WTC11 (cell line): ENCODE measurements at regions not wholly inside any gene's neighbourhood (a gene's known extent, or its start where the extent isn't known, plus 50 kb on each side); places are given as distances from the start of the nearest gene placed in this dataset.

Source experiments
- ATAC-seq: fragments of 200-7000 bp; cut with Tn5 transposase; 2 replicates; pipeline ENCODE4 v1.10.0; 2021; ENCODE audit warnings: mild to moderate bottlenecking, moderate library complexity
- CTCF ChIA-PET: fragments of 300-600 bp; sonication (Branson Sonifier 250); formaldehyde crosslinking; loops from one replicate; lab custom pipeline; 2021; ENCODE audit warnings: antibody characterized with exemption; lab: Charles Lee
- POLR2A ChIA-PET: fragments of 350-600 bp; sonication (Branson Sonifier 250); formaldehyde crosslinking; loops from one replicate; lab custom pipeline; 2021; ENCODE audit warnings: antibody characterized with exemption; lab: Charles Lee
- DNase-seq: peaks from one replicate; pipeline ENCODE4 v3.0.0; 2021; ENCODE audit warnings: low spot score
- H3K27ac Mint-ChIP-seq: 2 replicates; pipeline ENCODE4 v1.8.0; 2021; ENCODE audit warnings: mixed read lengths
- H3K27me3 Mint-ChIP-seq: 2 replicates; pipeline ENCODE4 v1.8.0; 2021; ENCODE audit warnings: low read depth, mild to moderate bottlenecking, moderate library complexity, mixed read lengths
- H3K36me3 Mint-ChIP-seq: 2 replicates; pipeline ENCODE4 v1.8.0; 2021; ENCODE audit warnings: mixed read lengths
- H3K4me1 Mint-ChIP-seq: 2 replicates; pipeline ENCODE4 v1.8.0; 2022; ENCODE audit warnings: mixed read lengths
- H3K4me3 Mint-ChIP-seq: 2 replicates; pipeline ENCODE4 v1.8.0; 2021; ENCODE audit warnings: mild to moderate bottlenecking, moderate library complexity, mixed read lengths
- H3K9me3 Mint-ChIP-seq: 2 replicates; pipeline ENCODE4 v1.8.0; 2021; ENCODE audit warnings: mixed read lengths
- CREB1 ChIP-seq: sonication (generic); formaldehyde crosslinking; IDR thresholded peaks from 2 replicates; pipeline ENCODE4 v1.8.0; 2023; ENCODE audit warnings: mild to moderate bottlenecking, missing genetic modification reagents
- E2F1 ChIP-seq: sonication (generic); formaldehyde crosslinking; IDR thresholded peaks from 2 replicates; pipeline ENCODE4 v1.8.0; 2022; ENCODE audit warnings: mild to moderate bottlenecking, missing genetic modification reagents
- ELF4 ChIP-seq: sonication (generic); formaldehyde crosslinking; IDR thresholded peaks from 2 replicates; pipeline ENCODE4 v1.8.1; 2022; ENCODE audit warnings: low read depth, mild to moderate bottlenecking, moderate library complexity, missing genetic modification reagents
- EMX1 ChIP-seq: fragments of 250-450 bp; sonication (Bioruptor Pico); IDR thresholded peaks from 2 replicates; pipeline ENCODE4 v1.8.0; 2021; ENCODE audit warnings: mild to moderate bottlenecking
- ERG ChIP-seq: fragments of 250-450 bp; sonication (Bioruptor Pico); IDR thresholded peaks from 2 replicates; pipeline ENCODE4 v1.8.0; 2021; ENCODE audit warnings: mild to moderate bottlenecking
- ESRRA ChIP-seq: sonication (generic); formaldehyde crosslinking; IDR thresholded peaks from 2 replicates; pipeline ENCODE4 v1.8.1; 2022; ENCODE audit warnings: mild to moderate bottlenecking, missing genetic modification reagents, borderline replicate concordance
- ETV6 ChIP-seq: sonication (generic); formaldehyde crosslinking; IDR thresholded peaks from 2 replicates; pipeline ENCODE4 v1.8.1; 2022; ENCODE audit warnings: mild to moderate bottlenecking, missing genetic modification reagents
- FOXP1 ChIP-seq: sonication (generic); formaldehyde crosslinking; IDR thresholded peaks from 2 replicates; pipeline ENCODE4 v1.8.0; 2022; ENCODE audit warnings: missing genetic modification reagents, mild to moderate bottlenecking, moderate library complexity, borderline replicate concordance
- IRF2 ChIP-seq: sonication (generic); formaldehyde crosslinking; IDR thresholded peaks from 2 replicates; pipeline ENCODE4 v1.8.0; 2022; ENCODE audit warnings: low read depth, missing genetic modification reagents, borderline replicate concordance
- MLX ChIP-seq: sonication (generic); formaldehyde crosslinking; IDR thresholded peaks from 2 replicates; pipeline ENCODE4 v1.8.1; 2023; ENCODE audit warnings: mild to moderate bottlenecking, missing genetic modification reagents, moderate library complexity
- NFATC4 ChIP-seq: fragments of 250-450 bp; sonication (Bioruptor Pico); IDR thresholded peaks from 2 replicates; pipeline ENCODE4 v1.9.0; 2021; ENCODE audit warnings: mild to moderate bottlenecking
- NFYB ChIP-seq: sonication (generic); formaldehyde crosslinking; conservative IDR thresholded peaks from 2 replicates; pipeline ENCODE4 v1.8.0; 2022; ENCODE audit warnings: low read depth, missing genetic modification reagents
- OVOL2 ChIP-seq: fragments of 250-450 bp; sonication (Bioruptor Pico); IDR thresholded peaks from 2 replicates; pipeline ENCODE4 v1.9.0; 2021; ENCODE audit warnings: mild to moderate bottlenecking, borderline replicate concordance
- TEAD4 ChIP-seq: sonication (generic); formaldehyde crosslinking; IDR thresholded peaks from 2 replicates; pipeline ENCODE4 v1.8.0; 2022; ENCODE audit warnings: mild to moderate bottlenecking, missing genetic modification reagents
- ZBTB21 ChIP-seq: sonication (generic); formaldehyde crosslinking; IDR thresholded peaks from 2 replicates; pipeline ENCODE4 v1.8.1; 2023; ENCODE audit warnings: mild to moderate bottlenecking, missing genetic modification reagents, borderline replicate concordance
- ZMAT4 ChIP-seq: fragments of 250-450 bp; sonication (Bioruptor Pico); IDR thresholded peaks from 2 replicates; pipeline ENCODE4 v1.9.0; 2021; ENCODE audit warnings: mild to moderate bottlenecking
- ZNF219 ChIP-seq: sonication (generic); formaldehyde crosslinking; IDR thresholded peaks from 2 replicates; pipeline ENCODE4 v1.8.0; 2023; ENCODE audit warnings: missing genetic modification reagents, mild to moderate bottlenecking, borderline replicate concordance
- ZNF532 ChIP-seq: fragments of 250-450 bp; sonication (Bioruptor Pico); IDR thresholded peaks from 2 replicates; pipeline ENCODE4 v1.9.0; 2021; ENCODE audit warnings: mild to moderate bottlenecking, borderline replicate concordance
- TF ChIP-seq, protein P1 (sequence below): sonication (generic); formaldehyde crosslinking; conservative IDR thresholded peaks from 2 replicates; pipeline ENCODE4 v1.8.1; 2022; ENCODE audit warnings: mild to moderate bottlenecking, missing genetic modification reagents
- TF ChIP-seq, protein P2 (sequence below): sonication (generic); formaldehyde crosslinking; IDR thresholded peaks from 2 replicates; pipeline ENCODE4 v1.8.1; 2022; ENCODE audit warnings: low read depth, mild to moderate bottlenecking, moderate library complexity, missing genetic modification reagents, borderline replicate concordance
- TF ChIP-seq, protein P3 (sequence below): sonication (generic); formaldehyde crosslinking; IDR thresholded peaks from 2 replicates; pipeline ENCODE4 v1.8.1; 2023; ENCODE audit warnings: mild to moderate bottlenecking, missing genetic modification reagents
- TF ChIP-seq, protein P4 (sequence below): sonication (generic); formaldehyde crosslinking; IDR thresholded peaks from 2 replicates; pipeline ENCODE4 v1.8.1; 2022; ENCODE audit warnings: low read depth, missing genetic modification reagents, borderline replicate concordance

DNA sequence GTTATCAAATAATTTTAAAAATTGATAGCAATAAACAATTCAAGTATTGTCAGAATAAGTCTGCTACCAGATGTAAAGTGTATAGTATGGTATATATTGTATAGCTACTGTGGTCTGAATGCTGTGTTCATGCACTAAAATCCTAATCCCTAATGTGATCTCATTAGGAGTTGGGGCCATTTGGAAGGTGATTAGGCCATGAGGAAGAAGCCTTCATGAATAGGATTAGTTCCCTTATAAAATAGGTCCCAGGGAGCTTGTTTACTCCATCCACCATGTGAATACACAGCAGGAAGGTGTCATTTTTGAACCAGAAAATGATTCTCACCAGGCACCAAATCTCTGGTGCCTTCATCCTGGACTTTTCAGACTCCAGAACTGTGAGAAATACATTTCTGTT is 363.0 kb upstream of the CNTN5 start:
- H3K9me3 Mint-ChIP-seq: no peaks in the 10 kb centered on the region
- no peak for TF ChIP-seq ZNF532 (CRISPR knock-in tag)
- TF ChIP-seq NFYB: no peak
- TF ChIP-seq ZMAT4 (CRISPR knock-in tag): no peak
- TF ChIP-seq, protein P1, sequence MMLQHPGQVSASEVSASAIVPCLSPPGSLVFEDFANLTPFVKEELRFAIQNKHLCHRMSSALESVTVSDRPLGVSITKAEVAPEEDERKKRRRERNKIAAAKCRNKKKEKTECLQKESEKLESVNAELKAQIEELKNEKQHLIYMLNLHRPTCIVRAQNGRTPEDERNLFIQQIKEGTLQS: no peak
- no peak for TF ChIP-seq IRF2 (CRISPR knock-in tag)
- no peak for TF ChIP-seq ESRRA (CRISPR knock-in tag)
- TF ChIP-seq, protein P2, sequence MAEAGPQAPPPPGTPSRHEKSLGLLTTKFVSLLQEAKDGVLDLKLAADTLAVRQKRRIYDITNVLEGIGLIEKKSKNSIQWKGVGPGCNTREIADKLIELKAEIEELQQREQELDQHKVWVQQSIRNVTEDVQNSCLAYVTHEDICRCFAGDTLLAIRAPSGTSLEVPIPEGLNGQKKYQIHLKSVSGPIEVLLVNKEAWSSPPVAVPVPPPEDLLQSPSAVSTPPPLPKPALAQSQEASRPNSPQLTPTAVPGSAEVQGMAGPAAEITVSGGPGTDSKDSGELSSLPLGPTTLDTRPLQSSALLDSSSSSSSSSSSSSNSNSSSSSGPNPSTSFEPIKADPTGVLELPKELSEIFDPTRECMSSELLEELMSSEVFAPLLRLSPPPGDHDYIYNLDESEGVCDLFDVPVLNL (CRISPR knock-in tag): no peak
- no peak overlapping the region for H3K27ac Mint-ChIP-seq
- H3K4me3 Mint-ChIP-seq: no peak overlapping the region
- no peak for DNase-seq
- H3K27me3 Mint-ChIP-seq: no peaks in the 10 kb centered on the region
- no peak for ATAC-seq
- ChIA-PET POLR2A (no interaction called here), CTCF (no interaction called here)
- peaks cover 3% of the 10 kb centered on the region; the same call in 1 of the 2 replicates for H3K4me1 Mint-ChIP-seq
- H3K36me3 Mint-ChIP-seq: no peaks in the 10 kb centered on the region

- Mint-ChIP-seq H3K4me3 (no peak overlapping the region), H3K9me3 (no peaks in the 10 kb centered on the region), H3K27ac (no peak overlapping the region), H3K36me3 (no peaks in the 10 kb centered on the region), H3K4me1 (no peaks in the 10 kb centered on the region), H3K27me3 (no peaks in the 10 kb centered on the region)
- DNase-seq (no peak), ATAC-seq (no peak)
- ChIA-PET CTCF (no interaction called here), POLR2A (no interaction called here)
- TF ChIP-seq, protein P1: no peak
- no peak for TF ChIP-seq ZBTB21 (CRISPR knock-in tag)
- no peak for TF ChIP-seq ERG (CRISPR knock-in tag)
- TF ChIP-seq CREB1: no peak
- no peak for TF ChIP-seq ELF4
- TF ChIP-seq TEAD4 (CRISPR knock-in tag): no peak
- no peak for TF ChIP-seq ESRRA (CRISPR knock-in tag)
- no peak for TF ChIP-seq E2F1 (CRISPR knock-in tag)
- no peak for TF ChIP-seq ETV6 (CRISPR knock-in tag)
- no peak for TF ChIP-seq FOXP1 (CRISPR knock-in tag)
- TF ChIP-seq ZNF219 (CRISPR knock-in tag): no peak
- TF ChIP-seq, protein P3, sequence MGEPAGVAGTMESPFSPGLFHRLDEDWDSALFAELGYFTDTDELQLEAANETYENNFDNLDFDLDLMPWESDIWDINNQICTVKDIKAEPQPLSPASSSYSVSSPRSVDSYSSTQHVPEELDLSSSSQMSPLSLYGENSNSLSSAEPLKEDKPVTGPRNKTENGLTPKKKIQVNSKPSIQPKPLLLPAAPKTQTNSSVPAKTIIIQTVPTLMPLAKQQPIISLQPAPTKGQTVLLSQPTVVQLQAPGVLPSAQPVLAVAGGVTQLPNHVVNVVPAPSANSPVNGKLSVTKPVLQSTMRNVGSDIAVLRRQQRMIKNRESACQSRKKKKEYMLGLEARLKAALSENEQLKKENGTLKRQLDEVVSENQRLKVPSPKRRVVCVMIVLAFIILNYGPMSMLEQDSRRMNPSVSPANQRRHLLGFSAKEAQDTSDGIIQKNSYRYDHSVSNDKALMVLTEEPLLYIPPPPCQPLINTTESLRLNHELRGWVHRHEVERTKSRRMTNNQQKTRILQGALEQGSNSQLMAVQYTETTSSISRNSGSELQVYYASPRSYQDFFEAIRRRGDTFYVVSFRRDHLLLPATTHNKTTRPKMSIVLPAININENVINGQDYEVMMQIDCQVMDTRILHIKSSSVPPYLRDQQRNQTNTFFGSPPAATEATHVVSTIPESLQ (CRISPR knock-in tag): no peak
- no peak for TF ChIP-seq EMX1 (CRISPR knock-in tag)
- no peak for TF ChIP-seq NFATC4 (CRISPR knock-in tag)
- no peak for TF ChIP-seq OVOL2 (CRISPR knock-in tag)
- no peak for TF ChIP-seq NFYB
- no peak for TF ChIP-seq MLX (CRISPR knock-in tag)
- TF ChIP-seq, protein P4, sequence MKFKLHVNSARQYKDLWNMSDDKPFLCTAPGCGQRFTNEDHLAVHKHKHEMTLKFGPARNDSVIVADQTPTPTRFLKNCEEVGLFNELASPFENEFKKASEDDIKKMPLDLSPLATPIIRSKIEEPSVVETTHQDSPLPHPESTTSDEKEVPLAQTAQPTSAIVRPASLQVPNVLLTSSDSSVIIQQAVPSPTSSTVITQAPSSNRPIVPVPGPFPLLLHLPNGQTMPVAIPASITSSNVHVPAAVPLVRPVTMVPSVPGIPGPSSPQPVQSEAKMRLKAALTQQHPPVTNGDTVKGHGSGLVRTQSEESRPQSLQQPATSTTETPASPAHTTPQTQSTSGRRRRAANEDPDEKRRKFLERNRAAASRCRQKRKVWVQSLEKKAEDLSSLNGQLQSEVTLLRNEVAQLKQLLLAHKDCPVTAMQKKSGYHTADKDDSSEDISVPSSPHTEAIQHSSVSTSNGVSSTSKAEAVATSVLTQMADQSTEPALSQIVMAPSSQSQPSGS (CRISPR knock-in tag): no peak
These were observed 361.3 kb upstream of the CNTN5 start for GRCh38 chr11:98659431-98659830.
